Adrenal gland (tissue), 5 donors: ENCODE measurements at regions not wholly inside any gene's neighbourhood (a gene's known extent, or its start where the extent isn't known, plus 50 kb on each side); places are given as distances from the start of the nearest gene placed in this dataset.

Experiments
- POLR2A ChIP-seq, 2 donors: fragments of 450-650 bp; IDR thresholded peaks; one replicate each; pipeline ENCODE4 v1.6.1; 2017; ENCODE audit warnings: antibody characterized with exemption in 2 of 2, mild to moderate bottlenecking in 2 of 2, moderate library complexity in 1 of 2
- TF ChIP-seq, protein P1 (sequence below), 6 experiments: fragments of 450-650 bp in 4 of 6; fragments of 200-600 bp in 2 of 6; sonication (generic) in 1 of 6; IDR thresholded peaks; 1 replicate in 5 of 6; 2 replicates in 1 of 6; pipeline versions ENCODE4 v1.5.1 to v1.8.0; 2016 to 2021; ENCODE audit warnings: antibody characterized with exemption in 6 of 6, mild to moderate bottlenecking in 2 of 6, moderate library complexity in 1 of 6
- donor health status: DM: no; HTN: no; CAD: no.

DNA sequence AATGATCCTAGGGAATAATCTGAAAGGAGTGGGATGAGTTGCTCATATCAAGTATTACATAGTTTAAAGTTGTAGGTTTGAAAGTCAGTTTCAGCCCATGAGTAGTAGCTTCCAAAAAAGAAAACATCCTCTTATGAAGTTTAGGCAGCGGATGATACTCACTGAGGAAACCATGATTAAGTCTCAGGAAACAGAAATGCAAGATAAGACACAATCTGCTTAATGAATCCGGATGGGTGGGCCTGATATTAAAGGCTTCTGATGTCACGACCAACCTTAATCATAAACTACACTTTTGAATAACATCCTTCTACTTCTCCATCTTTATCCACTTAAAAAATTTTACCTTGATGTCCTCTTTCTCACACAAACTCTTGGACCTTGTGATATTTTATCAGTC, 61.8 kb downstream of the S1PR1 start:
- no peak for TF ChIP-seq POLR2A (IDR thresholded peaks at IDR 0.05)
- TF ChIP-seq, protein P1, sequence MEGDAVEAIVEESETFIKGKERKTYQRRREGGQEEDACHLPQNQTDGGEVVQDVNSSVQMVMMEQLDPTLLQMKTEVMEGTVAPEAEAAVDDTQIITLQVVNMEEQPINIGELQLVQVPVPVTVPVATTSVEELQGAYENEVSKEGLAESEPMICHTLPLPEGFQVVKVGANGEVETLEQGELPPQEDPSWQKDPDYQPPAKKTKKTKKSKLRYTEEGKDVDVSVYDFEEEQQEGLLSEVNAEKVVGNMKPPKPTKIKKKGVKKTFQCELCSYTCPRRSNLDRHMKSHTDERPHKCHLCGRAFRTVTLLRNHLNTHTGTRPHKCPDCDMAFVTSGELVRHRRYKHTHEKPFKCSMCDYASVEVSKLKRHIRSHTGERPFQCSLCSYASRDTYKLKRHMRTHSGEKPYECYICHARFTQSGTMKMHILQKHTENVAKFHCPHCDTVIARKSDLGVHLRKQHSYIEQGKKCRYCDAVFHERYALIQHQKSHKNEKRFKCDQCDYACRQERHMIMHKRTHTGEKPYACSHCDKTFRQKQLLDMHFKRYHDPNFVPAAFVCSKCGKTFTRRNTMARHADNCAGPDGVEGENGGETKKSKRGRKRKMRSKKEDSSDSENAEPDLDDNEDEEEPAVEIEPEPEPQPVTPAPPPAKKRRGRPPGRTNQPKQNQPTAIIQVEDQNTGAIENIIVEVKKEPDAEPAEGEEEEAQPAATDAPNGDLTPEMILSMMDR (IDR thresholded peaks at IDR 0.05) = no peak
